Mucosa of stomach (tissue), 1 donor: ENCODE measurements at regions not wholly inside any gene's neighbourhood (a gene's known extent, or its start where the extent isn't known, plus 50 kb on each side); places are given as distances from the start of the nearest gene placed in this dataset.

ENCODE experiments used
- H3K27me3 ChIP-seq: one replicate; pipeline ENCODE4 v1.7.0; 2013; ENCODE audit warnings: mild to moderate bottlenecking, low read length; ENCODE audit not compliant: control insufficient read depth, insufficient read depth
- H3K36me3 ChIP-seq: one replicate; pipeline ENCODE4 v1.7.0; 2013; ENCODE audit warnings: low read length; ENCODE audit not compliant: control insufficient read depth, insufficient read depth
- H3K4me1 ChIP-seq: one replicate; pipeline ENCODE4 v1.7.0; 2013; ENCODE audit warnings: mild to moderate bottlenecking, low read length; ENCODE audit not compliant: control insufficient read depth, insufficient read depth
- H3K4me3 ChIP-seq: one replicate; pipeline ENCODE4 v1.7.0; 2013; ENCODE audit warnings: low read length
- H3K9ac ChIP-seq: one replicate; pipeline ENCODE4 v1.7.0; 2013; ENCODE audit warnings: mild to moderate bottlenecking, low read length, moderate library complexity
- H3K9me3 ChIP-seq: one replicate; pipeline ENCODE4 v1.7.0; 2013; ENCODE audit warnings: mild to moderate bottlenecking, low read length, moderate library complexity; ENCODE audit not compliant: control insufficient read depth
- donor health status: Pancreatic carcinoma.

DNA sequence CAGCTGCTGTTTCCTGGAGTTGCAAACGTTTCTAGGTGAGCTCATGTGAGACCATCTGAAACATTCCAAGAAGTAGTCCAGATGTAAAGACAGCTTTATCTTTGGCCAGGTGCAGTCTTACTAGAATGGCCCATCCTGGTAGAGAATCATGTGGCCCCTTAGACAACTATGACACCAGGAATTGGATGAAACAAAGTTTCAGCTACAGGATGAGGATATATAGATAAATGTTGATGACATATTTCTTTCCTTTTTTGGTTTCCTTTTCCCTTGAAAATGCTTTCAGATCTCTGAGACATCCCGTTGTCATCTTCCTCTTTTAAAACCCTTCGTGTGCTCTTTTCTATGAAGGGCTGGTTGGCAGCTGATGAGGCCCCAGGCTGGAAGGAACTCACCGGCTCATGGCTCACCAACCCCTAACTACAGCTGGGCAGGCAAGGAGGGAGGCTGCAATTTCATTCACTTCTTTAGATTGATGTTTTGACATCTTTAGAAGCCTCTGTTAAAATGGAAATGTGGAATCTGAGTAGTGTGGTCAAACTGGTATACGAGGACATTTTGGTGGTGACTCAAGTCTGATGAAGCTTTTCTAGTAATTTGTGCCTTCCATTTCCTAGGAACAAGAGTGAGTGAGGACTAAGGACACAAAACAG is 167.9 kb upstream of the TNFAIP3 start:
- Histone ChIP-seq H3K9ac (no peak overlapping the region), H3K36me3 (no peaks in the 10 kb centered on the region), H3K4me3 (no peak overlapping the region), H3K4me1 (peaks cover 9% of the 10 kb centered on the region), H3K27me3 (no peaks in the 10 kb centered on the region), H3K9me3 (no peaks in the 10 kb centered on the region)

GRCh38 chr6:137700161-137700560 is 166.9 kb upstream of the TNFAIP3 start:
- H3K27me3 ChIP-seq = no peaks in the 10 kb centered on the region
- H3K4me1 ChIP-seq = peaks cover 9% of the 10 kb centered on the region
- no peak overlapping the region for H3K4me3 ChIP-seq
- no peaks in the 10 kb centered on the region for H3K36me3 ChIP-seq
- no peaks in the 10 kb centered on the region for H3K9me3 ChIP-seq
- H3K9ac ChIP-seq = no peak overlapping the region

GRCh38 chr6:137700751-137701477 is 166.1 kb upstream of the TNFAIP3 start:
- no peak overlapping the region for H3K4me3 ChIP-seq
- H3K36me3 ChIP-seq = no peaks in the 10 kb centered on the region
- H3K9me3 ChIP-seq = no peaks in the 10 kb centered on the region
- peaks cover 9% of the 10 kb centered on the region for H3K4me1 ChIP-seq
- no peak overlapping the region for H3K9ac ChIP-seq
- no peaks in the 10 kb centered on the region for H3K27me3 ChIP-seq

DNA sequence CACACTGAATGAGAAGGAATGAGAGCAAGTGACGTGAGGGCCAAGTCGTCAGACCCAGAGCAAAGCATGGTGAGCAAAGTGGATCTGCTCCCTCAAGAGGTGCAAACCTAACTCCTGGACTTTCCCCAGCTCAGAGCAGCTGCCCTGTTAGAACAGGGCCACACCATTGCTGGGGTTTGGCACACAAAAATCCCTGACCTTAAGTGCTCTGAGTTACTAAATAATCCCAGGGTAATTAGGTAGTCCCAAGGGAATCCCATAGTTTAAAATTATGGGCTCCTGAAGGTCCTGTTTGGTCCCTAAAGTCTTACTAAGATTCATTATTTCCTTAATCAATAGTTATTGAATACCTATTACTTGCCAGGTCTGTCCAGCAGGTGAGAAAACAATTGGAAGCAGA is 165.1 kb upstream of the TNFAIP3 start:
- Histone ChIP-seq H3K27me3 (no peaks in the 10 kb centered on the region), H3K4me1 (peaks cover 9% of the 10 kb centered on the region), H3K36me3 (no peaks in the 10 kb centered on the region), H3K9ac (no peak overlapping the region), H3K9me3 (no peaks in the 10 kb centered on the region), H3K4me3 (no peak overlapping the region)

- H3K36me3 ChIP-seq = no peaks in the 10 kb centered on the region
- no peak overlapping the region for H3K9ac ChIP-seq
- H3K9me3 ChIP-seq = no peaks in the 10 kb centered on the region
- no peak overlapping the region for H3K4me3 ChIP-seq
- no peaks in the 10 kb centered on the region for H3K27me3 ChIP-seq
- peaks cover 3% of the 10 kb centered on the region for H3K4me1 ChIP-seq
These were observed 164.2 kb upstream of the TNFAIP3 start for GRCh38 chr6:137702791-137703424.

DNA sequence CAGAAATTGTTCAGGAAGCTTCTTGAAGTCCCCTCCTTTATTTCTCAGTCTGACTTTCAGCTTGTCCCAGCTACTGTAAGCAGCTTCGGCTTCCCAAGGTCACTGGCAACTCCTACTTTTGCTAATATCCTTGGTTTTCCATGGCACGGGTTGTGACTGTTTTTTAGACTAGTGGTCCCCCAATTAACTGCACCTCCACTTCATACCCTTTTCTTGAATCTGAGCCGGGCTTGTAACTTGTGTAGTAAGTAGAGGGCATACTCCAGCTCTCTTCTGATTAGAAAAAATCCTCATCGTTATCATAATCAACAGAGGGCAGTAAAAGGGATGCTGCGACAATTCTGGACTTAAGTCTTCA is 162.3 kb upstream of the TNFAIP3 start:
- Histone ChIP-seq H3K9me3 (no peaks in the 10 kb centered on the region), H3K4me3 (no peak overlapping the region), H3K4me1 (peaks cover 5% of the 10 kb centered on the region), H3K36me3 (no peaks in the 10 kb centered on the region), H3K9ac (no peak overlapping the region), H3K27me3 (no peaks in the 10 kb centered on the region)

GRCh38 chr6:137705160-137706082 is 161.6 kb upstream of the TNFAIP3 start:
- Histone ChIP-seq H3K4me3 (no peak overlapping the region), H3K4me1 (peaks cover 5% of the 10 kb centered on the region), H3K36me3 (no peaks in the 10 kb centered on the region), H3K9ac (no peak overlapping the region), H3K9me3 (no peaks in the 10 kb centered on the region), H3K27me3 (no peaks in the 10 kb centered on the region)

DNA sequence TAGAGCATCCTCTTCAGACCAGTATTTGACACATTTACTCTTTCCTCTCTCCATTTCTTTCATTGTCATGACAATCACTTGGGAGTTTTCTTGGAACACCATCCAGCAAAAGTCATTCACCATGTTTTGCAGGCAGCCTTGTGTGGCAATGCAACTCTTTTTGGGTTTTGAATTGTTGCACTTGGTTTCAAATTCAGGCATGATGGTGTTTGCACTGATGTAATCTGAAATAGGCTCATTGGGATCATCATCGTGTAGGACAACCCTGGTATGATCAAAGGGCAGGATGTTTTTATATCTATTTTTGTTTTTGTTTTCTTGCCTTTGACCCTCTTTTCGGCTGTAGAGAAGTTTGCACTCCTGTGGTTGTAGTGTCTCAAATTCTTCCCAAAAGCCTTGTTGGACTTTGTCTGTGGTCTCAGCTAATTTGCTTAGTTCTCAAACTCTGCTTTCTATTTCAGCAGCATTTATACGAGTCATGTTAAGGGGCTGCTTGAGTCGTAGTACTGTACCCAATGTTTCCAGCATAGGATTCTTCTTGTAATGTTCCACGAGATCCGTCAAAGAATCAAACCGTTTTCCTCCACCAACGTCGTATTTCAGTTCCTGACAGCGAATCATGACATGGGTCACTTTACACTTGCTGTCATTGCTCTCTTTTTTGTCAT is 160.8 kb upstream of the TNFAIP3 start:
- H3K9ac ChIP-seq = no peak overlapping the region
- no peaks in the 10 kb centered on the region for H3K27me3 ChIP-seq
- H3K4me3 ChIP-seq = no peak overlapping the region
- no peaks in the 10 kb centered on the region for H3K9me3 ChIP-seq
- peaks cover 5% of the 10 kb centered on the region for H3K4me1 ChIP-seq
- no peaks in the 10 kb centered on the region for H3K36me3 ChIP-seq

DNA sequence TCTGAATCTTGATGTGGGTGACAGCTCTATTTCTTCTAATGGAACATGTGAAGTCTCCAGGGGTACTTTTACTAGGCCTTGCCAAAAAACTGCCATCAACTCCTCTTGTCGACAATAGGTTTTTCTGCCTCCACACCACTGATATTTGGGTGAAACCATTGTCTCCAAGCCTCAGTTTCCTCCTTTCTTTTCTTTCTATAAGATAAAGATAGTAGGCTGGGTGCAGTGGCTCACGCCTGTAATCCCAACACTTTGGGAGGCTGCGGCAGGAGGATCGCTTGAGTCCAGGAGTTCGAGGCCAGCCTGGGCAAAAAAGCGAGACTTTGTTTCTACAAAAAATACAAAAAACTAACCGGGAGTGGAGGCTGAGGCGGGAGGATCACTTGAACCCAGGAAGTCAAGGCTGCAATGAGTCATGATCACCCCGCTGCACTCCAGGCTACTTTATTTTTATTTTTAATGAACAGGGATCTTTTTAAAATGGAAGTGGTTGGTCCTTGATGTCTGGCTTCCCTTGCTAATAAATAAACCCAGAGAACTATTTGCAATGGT is 159.9 kb upstream of the TNFAIP3 start:
- Histone ChIP-seq H3K36me3 (no peaks in the 10 kb centered on the region), H3K4me1 (peaks cover 5% of the 10 kb centered on the region), H3K9ac (peak overlapping the region; percentile 20), H3K4me3 (no peak overlapping the region), H3K9me3 (no peaks in the 10 kb centered on the region), H3K27me3 (no peaks in the 10 kb centered on the region)

DNA sequence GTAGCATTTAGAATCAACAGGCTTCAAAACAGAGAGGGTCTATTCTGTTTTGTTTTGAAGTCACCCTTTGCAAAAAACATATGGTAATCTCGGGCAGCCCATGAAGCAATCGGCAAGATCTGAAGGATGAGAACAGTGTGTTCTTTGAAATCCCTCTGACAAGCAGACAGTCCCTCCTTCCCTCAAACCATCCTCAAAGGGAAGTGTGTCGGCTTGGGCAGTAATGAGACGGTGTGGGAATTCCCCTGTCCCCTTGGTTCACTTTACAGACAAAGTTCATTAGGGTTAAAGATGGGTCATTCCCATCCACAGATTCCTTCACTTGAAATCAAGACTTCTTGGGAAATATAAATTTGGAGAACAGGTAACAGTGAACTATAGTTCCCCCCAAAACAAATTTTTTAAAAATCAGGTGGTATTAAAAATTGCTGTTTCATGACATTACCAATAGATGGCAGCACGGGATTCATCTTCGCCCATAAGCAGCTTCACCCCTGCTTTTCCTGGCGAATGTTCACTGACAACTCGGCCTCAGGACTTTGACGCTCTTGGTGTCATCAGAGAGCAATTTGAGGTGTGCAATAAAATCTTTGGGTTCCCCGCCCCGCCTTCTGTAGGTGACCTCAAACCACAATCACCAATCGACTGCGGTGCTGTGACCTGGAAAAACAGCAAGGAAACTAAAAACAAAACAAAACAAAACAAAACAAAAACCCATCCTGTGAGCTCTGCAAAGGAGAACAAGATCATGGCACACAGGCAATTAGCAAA is 159.3 kb upstream of the TNFAIP3 start:
- Histone ChIP-seq H3K4me1 (peaks cover 5% of the 10 kb centered on the region), H3K27me3 (no peaks in the 10 kb centered on the region), H3K36me3 (no peaks in the 10 kb centered on the region), H3K9ac (peak overlapping the region; percentile 20), H3K4me3 (no peak overlapping the region), H3K9me3 (no peaks in the 10 kb centered on the region)

- no peaks in the 10 kb centered on the region for H3K27me3 ChIP-seq
- no peaks in the 10 kb centered on the region for H3K36me3 ChIP-seq
- H3K9me3 ChIP-seq = no peaks in the 10 kb centered on the region
- peaks cover 5% of the 10 kb centered on the region for H3K4me1 ChIP-seq
- no peak overlapping the region for H3K4me3 ChIP-seq
- no peak overlapping the region for H3K9ac ChIP-seq
These were observed 158.6 kb upstream of the TNFAIP3 start for GRCh38 chr6:137708481-137708880.
